H54 (cell line): ENCODE measurements at regions not wholly inside any gene's neighbourhood (a gene's known extent, or its start where the extent isn't known, plus 50 kb on each side); places are given as distances from the start of the nearest gene placed in this dataset.

Experiments
- DNase-seq: peaks from one replicate; pipeline ENCODE4 v3.0.0; 2011; ENCODE audit warnings: low spot score, mixed read lengths; ENCODE audit not compliant: insufficient read length
- FAIRE-seq: peaks from 3 replicates; lab custom pipeline; 2011; peaks lifted over from hg19 to GRCh38; lab: Jason Lieb, UNC
- POLR2A ChIP-seq: IDR thresholded peaks from 2 replicates; pipeline ENCODE4 v1.6.1; 2011; ENCODE audit warnings: low read depth, mild to moderate bottlenecking, low read length

DNA sequence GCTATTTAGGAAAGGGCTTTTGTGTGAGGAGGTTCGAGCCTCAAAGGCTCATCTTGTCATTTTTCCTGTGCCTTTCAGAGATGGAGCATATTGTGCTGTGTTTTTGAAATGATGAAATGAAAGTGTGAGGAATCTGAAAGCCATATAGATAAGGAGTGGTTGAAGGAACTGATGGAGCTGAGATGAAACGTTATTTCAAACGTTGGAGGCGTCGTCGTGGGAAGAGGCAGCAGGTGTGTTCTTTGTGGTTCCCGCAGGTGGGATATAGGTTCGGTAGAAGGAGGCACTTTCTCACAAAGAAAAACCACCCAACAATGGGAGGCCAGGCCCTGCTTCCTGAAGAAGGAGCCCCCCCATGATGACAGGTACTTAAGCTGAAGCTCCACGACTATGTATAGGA lies 83.2 kb upstream of the SNAP25 start:
- FAIRE-seq (no peak), DNase-seq (no peak)
- TF ChIP-seq POLR2A = no peak

DNA sequence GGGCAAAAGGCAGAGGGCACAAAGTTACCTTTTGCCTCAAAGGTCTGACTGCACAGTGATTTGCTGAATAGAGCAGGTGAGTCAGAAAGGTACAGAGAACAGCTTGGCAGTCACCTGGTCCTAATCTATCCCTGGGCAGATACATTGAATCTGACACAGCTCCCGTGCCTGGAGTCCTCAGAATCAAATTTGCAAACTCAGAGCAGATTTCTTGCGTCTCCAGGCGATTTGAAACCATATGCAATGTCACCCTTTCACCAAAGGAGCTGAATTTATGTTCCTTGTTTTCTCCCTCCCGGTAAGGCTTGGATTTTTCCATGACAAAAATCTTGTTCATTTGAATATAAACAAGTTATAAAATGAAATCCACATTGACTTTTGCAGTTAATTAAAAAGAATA lies 81.6 kb upstream of the SNAP25 start:
- FAIRE-seq (no peak), DNase-seq (no peak)
- TF ChIP-seq POLR2A = no peak

DNA sequence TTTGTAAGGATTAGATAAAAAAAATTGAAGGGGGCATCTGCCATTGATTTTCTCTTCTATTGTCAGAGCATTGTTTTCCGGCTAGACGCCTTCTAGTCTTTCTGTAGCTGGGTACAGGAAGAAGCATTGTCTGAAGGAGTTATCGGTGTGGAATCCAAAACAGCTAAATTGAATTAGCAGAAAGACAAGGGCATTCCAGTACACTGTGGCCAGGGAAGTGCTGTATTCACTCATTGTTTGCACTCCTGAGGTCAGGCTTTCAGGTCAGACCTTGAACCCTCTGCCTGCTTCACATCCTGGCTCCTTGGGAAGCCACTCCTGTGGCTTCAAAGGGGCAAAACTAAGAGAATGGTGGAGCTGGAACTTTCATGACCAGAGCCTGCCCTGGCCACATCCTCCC lies 81.1 kb upstream of the SNAP25 start:
- no peak for FAIRE-seq
- no peak for TF ChIP-seq POLR2A

DNA sequence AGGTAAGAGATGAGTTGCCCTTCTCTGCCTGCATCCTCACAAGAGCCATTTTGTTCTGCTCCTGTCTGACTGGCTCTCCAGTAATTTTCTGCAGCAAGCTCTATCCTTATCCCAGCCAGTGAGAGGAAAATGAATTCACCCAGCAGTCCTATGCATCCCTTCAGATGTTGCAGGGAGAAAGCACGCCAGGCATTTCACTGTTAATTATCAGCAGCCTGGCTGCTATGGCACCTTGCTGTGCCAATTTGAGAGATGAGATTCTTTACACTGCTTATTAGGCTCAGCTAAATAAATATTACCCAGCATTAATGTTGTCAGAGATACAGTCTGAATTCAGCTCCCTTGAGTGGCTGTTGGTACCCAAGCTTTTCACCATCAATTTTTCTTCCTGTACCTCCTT lies 61.1 kb upstream of the SNAP25 start:
- TF ChIP-seq POLR2A = no peak
- DNase-seq (no peak), FAIRE-seq (no peak)

More for the DNA sequence above, 81.1 kb upstream of the SNAP25 start:
- DNase-seq = no peak

DNA sequence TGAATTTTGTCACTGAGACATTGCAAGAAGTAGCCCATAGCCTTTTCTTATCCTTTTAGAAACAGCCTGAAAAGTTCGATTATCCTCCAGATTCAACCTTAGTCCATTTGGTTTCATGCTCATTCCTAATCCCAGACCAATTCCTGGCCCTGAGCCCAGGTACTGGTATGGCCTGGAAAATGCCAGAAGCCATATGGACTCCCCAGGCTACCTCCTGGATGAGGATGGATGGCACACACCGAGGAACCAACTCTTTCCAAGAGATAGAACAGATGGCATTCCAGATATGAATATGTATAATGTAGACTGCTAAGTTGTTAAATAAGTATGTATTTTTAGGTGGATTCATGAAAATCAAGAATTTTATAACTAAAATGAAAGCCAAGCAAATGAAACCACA lies 51.6 kb upstream of the SNAP25 start:
- no peak for FAIRE-seq
- DNase-seq = no peak
- TF ChIP-seq POLR2A = no peak

DNA sequence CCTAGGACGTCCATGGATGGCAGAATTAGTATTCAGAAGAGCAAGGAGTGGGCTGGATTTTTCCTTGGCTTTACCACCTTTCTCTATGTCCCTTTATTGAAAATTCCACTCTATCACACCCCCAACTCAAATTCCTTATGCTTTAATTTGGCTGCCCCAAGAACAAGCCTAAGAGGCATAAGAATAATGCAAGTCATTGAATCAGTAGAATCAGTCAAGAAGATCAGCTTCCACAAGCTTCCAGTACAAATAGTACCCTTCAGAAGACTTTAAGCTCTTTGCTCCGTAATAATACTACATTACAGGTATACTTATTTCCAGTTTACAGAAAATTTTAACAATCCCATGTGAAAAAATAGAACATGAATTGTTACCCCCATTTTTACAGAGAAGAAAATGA lies 51.0 kb upstream of the SNAP25 start:
- no peak for TF ChIP-seq POLR2A
- FAIRE-seq = no peak
- no peak for DNase-seq
